NCI-H1930 (cell line): ENCODE measurements at regions not wholly inside any gene's neighbourhood (a gene's known extent, or its start where the extent isn't known, plus 50 kb on each side); places are given as distances from the start of the nearest gene placed in this dataset.

Source experiments
- DNase-seq, 2 experiments: peaks; one replicate each; lab custom pipeline; 2025; lab: John Stamatoyannopoulos, UW

GRCh38 chr4:4735870-4736269 lies 123.6 kb upstream of the MSX1 start:
- no peak for DNase-seq

- DNase-seq = no peak
Observed at GRCh38 chr4:4735136-4735750, 124.2 kb upstream of the MSX1 start.

- DNase-seq = no peak
Observed at GRCh38 chr4:4734425-4734824, 125.0 kb upstream of the MSX1 start.

- DNase-seq = no peak
Observed at GRCh38 chr4:4733663-4734062, 125.8 kb upstream of the MSX1 start.

GRCh38 chr4:4730249-4730648 lies 129.2 kb upstream of the MSX1 start:
- no peak for DNase-seq

- no peak for DNase-seq
Observed at GRCh38 chr4:4729206-4729605, 130.3 kb upstream of the MSX1 start.

GRCh38 chr4:4727536-4727935 lies 131.9 kb upstream of the MSX1 start:
- DNase-seq = no peak

GRCh38 chr4:4726051-4726450 lies 133.4 kb upstream of the MSX1 start:
- no peak for DNase-seq

- no peak for DNase-seq
Observed at GRCh38 chr4:4724321-4724720, 135.1 kb upstream of the MSX1 start.

- DNase-seq = no peak
Observed at GRCh38 chr4:4721636-4722035, 137.8 kb upstream of the MSX1 start.

- no peak for DNase-seq
Observed at GRCh38 chr4:4720646-4721045, 138.8 kb upstream of the MSX1 start.

- no peak for DNase-seq
Observed at GRCh38 chr4:4719436-4719835, 140.0 kb upstream of the MSX1 start.

- DNase-seq = no peak
Observed at GRCh38 chr4:4717692-4718091, 141.8 kb upstream of the MSX1 start.

GRCh38 chr4:4714331-4714730 lies 145.1 kb upstream of the MSX1 start:
- DNase-seq = no peak

GRCh38 chr4:4712800-4713528 lies 146.5 kb upstream of the MSX1 start:
- no peak for DNase-seq

- DNase-seq = no peak
Observed at GRCh38 chr4:4711902-4712301, 147.6 kb upstream of the MSX1 start.

GRCh38 chr4:4709736-4710135 lies 149.7 kb upstream of the MSX1 start:
- no peak for DNase-seq

GRCh38 chr4:4704267-4704666 lies 155.2 kb upstream of the MSX1 start:
- DNase-seq = no peak

- DNase-seq = no peak
Observed at GRCh38 chr4:4697584-4697983, 155.7 kb upstream of the STX18 start.

GRCh38 chr4:4696530-4696929 lies 154.7 kb upstream of the STX18 start:
- no peak for DNase-seq

- no peak for DNase-seq
Observed at GRCh38 chr4:4695497-4695896, 153.6 kb upstream of the STX18 start.

GRCh38 chr4:4694827-4695226 lies 153.0 kb upstream of the STX18 start:
- no peak for DNase-seq

GRCh38 chr4:4694296-4694772 lies 152.5 kb upstream of the STX18 start:
- no peak for DNase-seq

GRCh38 chr4:4693755-4694295 lies 152.0 kb upstream of the STX18 start:
- DNase-seq = no peak
